MCF 10A (cell line): ENCODE measurements at regions not wholly inside any gene's neighbourhood (a gene's known extent, or its start where the extent isn't known, plus 50 kb on each side); places are given as distances from the start of the nearest gene placed in this dataset.

ENCODE experiments used
- BruUV-seq: library from RNA; stranded (reverse); fragments of 400-500 nt; replicated peaks from 2 replicates; lab custom pipeline; 2021; lab: Mats Ljungman, UMichigan
- CTCF ChIA-PET: fragments of 300-600 bp; sonication (Branson Sonifier 250); formaldehyde crosslinking; extraction: SDS; loops from one replicate; lab custom pipeline; 2021; ENCODE audit warnings: antibody characterized with exemption, inconsistent platforms; lab: Yijun Ruan, JAX
- POLR2A ChIA-PET: fragments of 300-600, 350-650 bp; sonication (Branson Sonifier 250); formaldehyde crosslinking; extraction: SDS; loops from one replicate; lab custom pipeline; 2020; ENCODE audit warnings: antibody characterized with exemption, inconsistent platforms; lab: Yijun Ruan, JAX
- DNase-seq: peaks from one replicate; pipeline ENCODE4 v3.0.0-alpha.2; 2018; ENCODE audit not compliant: unreplicated experiment
- H3K27ac Mint-ChIP-seq: one replicate; pipeline ENCODE4 v1.8.0; 2022; ENCODE audit warnings: mild to moderate bottlenecking, low read depth, mixed read lengths; ENCODE audit not compliant: unreplicated experiment
- H3K27me3 Mint-ChIP-seq: one replicate; pipeline ENCODE4 v1.8.0; 2022; ENCODE audit warnings: mixed read lengths; ENCODE audit not compliant: insufficient read depth, unreplicated experiment
- H3K36me3 Mint-ChIP-seq: one replicate; pipeline ENCODE4 v1.8.0; 2022; ENCODE audit warnings: mild to moderate bottlenecking, moderate library complexity, mixed read lengths; ENCODE audit not compliant: insufficient read depth, unreplicated experiment
- H3K4me1 Mint-ChIP-seq: one replicate; pipeline ENCODE4 v1.8.0; 2022; ENCODE audit warnings: mixed read lengths; ENCODE audit not compliant: insufficient read depth, unreplicated experiment
- H3K4me3 Mint-ChIP-seq: one replicate; pipeline ENCODE4 v1.8.0; 2022; ENCODE audit warnings: mild to moderate bottlenecking, moderate library complexity, mixed read lengths; ENCODE audit not compliant: unreplicated experiment
- H3K9me3 Mint-ChIP-seq: one replicate; pipeline ENCODE4 v1.8.0; 2022; ENCODE audit warnings: mixed read lengths; ENCODE audit not compliant: unreplicated experiment
- intact Hi-C: fragments of 100-400 bp; cut with micrococcal nuclease; formaldehyde crosslinking; loops from 2 replicates; pipeline ENCODE4 v1.14.1; 2022
- TF ChIP-seq, protein P1 (sequence below): fragments of 200-600 bp; IDR thresholded peaks from one replicate; pipeline ENCODE4 v1.8.0; 2022; ENCODE audit warnings: antibody characterized with exemption, mild to moderate bottlenecking; ENCODE audit not compliant: unreplicated experiment

DNA sequence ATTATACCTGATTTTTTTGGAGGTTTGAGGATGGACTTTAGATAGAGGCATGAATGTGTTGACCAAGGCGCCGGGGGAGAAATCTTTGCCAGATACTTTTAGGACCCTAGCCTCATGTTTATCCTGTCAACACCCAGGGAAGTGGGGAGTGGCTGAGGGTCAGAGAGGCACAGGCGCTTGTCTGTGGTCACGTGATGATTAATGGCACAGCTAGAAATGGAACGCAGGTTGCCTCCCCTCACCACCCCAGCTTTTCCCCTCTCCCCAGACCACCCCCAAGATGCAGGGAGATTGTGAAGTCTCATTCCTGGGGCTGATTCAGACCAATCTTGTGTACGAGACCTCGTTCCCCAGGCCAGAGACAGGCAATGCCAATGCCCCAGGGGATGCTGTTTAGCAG, 218.4 kb upstream of the LINGO1 start:
- POLR2A ChIA-PET, result interaction anchor here (1.2 kb wide), 1 partner anchor 10 kb away, joined by 4 read pairs; no protein-coding TSS in a partner anchor
- Mint-ChIP-seq H3K4me3 (no peak overlapping the region), H3K27me3 (peaks cover 73% of the 10 kb centered on the region), H3K4me1 (peaks cover 4% of the 10 kb centered on the region), H3K9me3 (peaks cover 5% of the 10 kb centered on the region), H3K36me3 (peaks cover 3% of the 10 kb centered on the region), H3K27ac (no peak overlapping the region)
- intact Hi-C loops, result no loop called here
- TF ChIP-seq, protein P1, sequence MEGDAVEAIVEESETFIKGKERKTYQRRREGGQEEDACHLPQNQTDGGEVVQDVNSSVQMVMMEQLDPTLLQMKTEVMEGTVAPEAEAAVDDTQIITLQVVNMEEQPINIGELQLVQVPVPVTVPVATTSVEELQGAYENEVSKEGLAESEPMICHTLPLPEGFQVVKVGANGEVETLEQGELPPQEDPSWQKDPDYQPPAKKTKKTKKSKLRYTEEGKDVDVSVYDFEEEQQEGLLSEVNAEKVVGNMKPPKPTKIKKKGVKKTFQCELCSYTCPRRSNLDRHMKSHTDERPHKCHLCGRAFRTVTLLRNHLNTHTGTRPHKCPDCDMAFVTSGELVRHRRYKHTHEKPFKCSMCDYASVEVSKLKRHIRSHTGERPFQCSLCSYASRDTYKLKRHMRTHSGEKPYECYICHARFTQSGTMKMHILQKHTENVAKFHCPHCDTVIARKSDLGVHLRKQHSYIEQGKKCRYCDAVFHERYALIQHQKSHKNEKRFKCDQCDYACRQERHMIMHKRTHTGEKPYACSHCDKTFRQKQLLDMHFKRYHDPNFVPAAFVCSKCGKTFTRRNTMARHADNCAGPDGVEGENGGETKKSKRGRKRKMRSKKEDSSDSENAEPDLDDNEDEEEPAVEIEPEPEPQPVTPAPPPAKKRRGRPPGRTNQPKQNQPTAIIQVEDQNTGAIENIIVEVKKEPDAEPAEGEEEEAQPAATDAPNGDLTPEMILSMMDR, result no peak
- CTCF ChIA-PET, result interaction anchor here (0.5 kb wide), 1 partner anchor 346 kb away, joined by 3 read pairs; no protein-coding TSS in a partner anchor
- DNase-seq, result no peak
- no TSS peak for BruUV-seq

DNA sequence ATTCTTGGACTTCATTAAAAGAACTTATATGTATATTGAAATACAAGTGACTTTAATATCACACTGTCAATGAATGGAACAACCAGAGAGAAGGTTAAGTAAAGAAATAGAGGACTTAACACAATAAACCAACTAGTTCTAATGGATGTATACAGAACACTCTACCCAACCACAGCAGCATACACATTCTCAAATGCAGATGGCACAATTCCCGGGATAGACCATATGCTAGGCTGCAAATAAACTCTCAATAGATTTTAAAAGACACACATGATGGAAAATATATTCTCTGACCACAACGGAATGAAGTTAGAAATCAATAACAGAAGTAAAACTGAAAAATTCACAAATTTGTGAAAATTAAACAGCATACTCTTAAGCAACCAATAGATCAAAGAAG, 214.3 kb upstream of the LINGO1 start:
- peaks cover 5% of the 10 kb centered on the region for H3K4me1 Mint-ChIP-seq
- no peak overlapping the region for H3K27ac Mint-ChIP-seq
- TF ChIP-seq, protein P1, result no peak
- DNase-seq, result no peak
- intact Hi-C loops, result no loop called here
- CTCF ChIA-PET, result interaction anchor here (1.1 to 1.4 kb wide), 2 partner anchors 28 to 214 kb away, joined by 3 to 5 read pairs; partner anchors contain the start of gene LINGO1
- H3K9me3 Mint-ChIP-seq, result peaks cover 5% of the 10 kb centered on the region
- POLR2A ChIA-PET, result no interaction called here
- peaks cover 53% of the 10 kb centered on the region for H3K27me3 Mint-ChIP-seq
- no peak overlapping the region for H3K4me3 Mint-ChIP-seq
- no TSS peak for BruUV-seq
- no peaks in the 10 kb centered on the region for H3K36me3 Mint-ChIP-seq

DNA sequence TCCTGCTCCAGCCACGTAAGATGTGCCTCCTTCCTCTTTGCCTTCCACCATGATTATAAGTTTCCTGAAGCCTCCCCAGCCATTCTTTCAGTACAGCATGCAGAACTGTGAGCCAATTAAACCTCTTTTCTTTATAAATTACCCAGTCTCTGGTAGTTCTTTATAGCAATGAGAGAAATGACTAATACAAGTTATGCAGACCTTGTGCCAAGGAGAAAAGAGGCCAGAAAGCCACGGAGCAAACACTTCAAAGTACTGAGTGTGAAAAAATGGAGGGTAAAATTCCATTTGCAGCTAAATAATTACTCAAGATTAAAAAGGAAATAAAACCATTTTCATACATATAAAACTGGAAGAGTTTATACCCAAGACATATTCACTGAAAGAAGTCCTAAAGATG, 213.6 kb upstream of the LINGO1 start:
- Mint-ChIP-seq H3K4me1 (peaks cover 11% of the 10 kb centered on the region), H3K4me3 (no peak overlapping the region), H3K36me3 (no peaks in the 10 kb centered on the region), H3K9me3 (peaks cover 5% of the 10 kb centered on the region), H3K27me3 (peaks cover 47% of the 10 kb centered on the region), H3K27ac (no peak overlapping the region)
- intact Hi-C loops, result no loop called here
- no TSS peak for BruUV-seq
- DNase-seq, result no peak
- ChIA-PET CTCF (interaction anchor here (1.1 kb wide), 1 partner anchor 213 kb away, joined by 3 read pairs; the partner anchor contains the start of gene LINGO1), POLR2A (interaction anchor here (0.7 kb wide), 1 partner anchor 227 kb away, joined by 3 read pairs; no protein-coding TSS in a partner anchor)
- TF ChIP-seq, protein P1, result no peak

DNA sequence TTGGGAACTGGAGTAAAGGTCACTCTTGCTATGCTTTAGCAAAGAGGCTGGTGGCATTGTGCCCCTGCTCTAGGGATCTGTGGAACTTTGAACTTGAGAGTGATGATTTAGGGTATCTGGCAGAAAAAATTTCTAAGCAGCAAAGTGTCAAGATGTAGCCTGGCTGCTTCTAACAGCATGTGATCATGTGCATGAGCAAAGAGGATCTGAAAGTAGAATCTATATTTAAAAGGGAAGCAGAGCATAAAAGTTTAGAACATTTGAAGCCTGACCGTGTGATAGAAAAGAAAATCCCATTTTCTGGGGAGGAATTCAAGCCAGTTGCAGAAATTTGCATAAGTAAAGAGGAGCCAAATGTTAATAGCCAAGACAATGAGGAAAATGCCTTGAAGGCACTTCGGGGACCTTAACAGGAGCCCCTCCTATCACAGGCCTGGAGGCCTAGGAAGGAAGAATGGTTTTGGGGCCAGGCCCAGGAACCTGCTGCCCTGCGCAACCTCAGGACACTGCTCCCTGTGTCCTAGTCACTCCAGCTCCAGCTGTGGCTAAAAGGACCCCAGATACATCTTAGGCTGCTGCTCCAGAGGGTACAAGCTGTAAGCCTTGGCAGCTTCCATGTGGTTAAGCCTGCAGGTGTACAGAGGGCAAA, 212.2 kb upstream of the LINGO1 start:
- POLR2A ChIA-PET, result no interaction called here

More for the DNA sequence above, 212.2 kb upstream of the LINGO1 start:
- no peak for DNase-seq
- Mint-ChIP-seq H3K27me3 (peaks cover 57% of the 10 kb centered on the region), H3K4me1 (peaks cover 24% of the 10 kb centered on the region), H3K4me3 (no peak overlapping the region), H3K27ac (no peak overlapping the region), H3K36me3 (no peaks in the 10 kb centered on the region), H3K9me3 (peaks cover under 1% of the 10 kb centered on the region)
- CTCF ChIA-PET, result no interaction called here
- intact Hi-C loops, result no loop called here
- TF ChIP-seq, protein P1, result no peak
- BruUV-seq, result no TSS peak
